ENCODE measurements at regions not wholly inside any gene's neighbourhood (a gene's known extent, or its start where the extent isn't known, plus 50 kb on each side); places are given as distances from the start of the nearest gene placed in this dataset.

- TF ChIP-seq, protein P1, sequence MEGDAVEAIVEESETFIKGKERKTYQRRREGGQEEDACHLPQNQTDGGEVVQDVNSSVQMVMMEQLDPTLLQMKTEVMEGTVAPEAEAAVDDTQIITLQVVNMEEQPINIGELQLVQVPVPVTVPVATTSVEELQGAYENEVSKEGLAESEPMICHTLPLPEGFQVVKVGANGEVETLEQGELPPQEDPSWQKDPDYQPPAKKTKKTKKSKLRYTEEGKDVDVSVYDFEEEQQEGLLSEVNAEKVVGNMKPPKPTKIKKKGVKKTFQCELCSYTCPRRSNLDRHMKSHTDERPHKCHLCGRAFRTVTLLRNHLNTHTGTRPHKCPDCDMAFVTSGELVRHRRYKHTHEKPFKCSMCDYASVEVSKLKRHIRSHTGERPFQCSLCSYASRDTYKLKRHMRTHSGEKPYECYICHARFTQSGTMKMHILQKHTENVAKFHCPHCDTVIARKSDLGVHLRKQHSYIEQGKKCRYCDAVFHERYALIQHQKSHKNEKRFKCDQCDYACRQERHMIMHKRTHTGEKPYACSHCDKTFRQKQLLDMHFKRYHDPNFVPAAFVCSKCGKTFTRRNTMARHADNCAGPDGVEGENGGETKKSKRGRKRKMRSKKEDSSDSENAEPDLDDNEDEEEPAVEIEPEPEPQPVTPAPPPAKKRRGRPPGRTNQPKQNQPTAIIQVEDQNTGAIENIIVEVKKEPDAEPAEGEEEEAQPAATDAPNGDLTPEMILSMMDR (IDR thresholded peaks at IDR 0.05; ENCODE audit: low read length) = no peak
- no peak for TF ChIP-seq EZH2 (IDR thresholded peaks at IDR 0.05; ENCODE audit: borderline replicate concordance, low read length)
Observed at GRCh38 chr6:140960566-140960965, 1172.2 kb upstream of the GJE1 start.
